Osteoblast (primary cell): ENCODE measurements at regions not wholly inside any gene's neighbourhood (a gene's known extent, or its start where the extent isn't known, plus 50 kb on each side); places are given as distances from the start of the nearest gene placed in this dataset.

Experiments used
- DNase-seq: peaks from one replicate; pipeline ENCODE4 v3.0.0; 2011; ENCODE audit warnings: low spot score, mixed read lengths; ENCODE audit not compliant: insufficient read length; ENCODE audit errors: missing footprints
- H2AFZ ChIP-seq: 2 replicates; pipeline ENCODE4 v1.6.0; 2011; ENCODE audit warnings: mild to moderate bottlenecking, low read length
- H3K27ac ChIP-seq: 2 replicates; pipeline ENCODE4 v1.5.1; 2011; ENCODE audit warnings: mild to moderate bottlenecking, low read depth, low read length, moderate library complexity
- H3K27me3 ChIP-seq: 2 replicates; pipeline ENCODE4 v1.6.0; 2012; ENCODE audit warnings: mild to moderate bottlenecking, control low read depth, inconsistent platforms, low read length, moderate library complexity; ENCODE audit not compliant: insufficient read depth
- H3K36me3 ChIP-seq: 2 replicates; pipeline ENCODE4 v1.5.1; 2011; ENCODE audit warnings: mild to moderate bottlenecking, low read length, control low read depth, moderate library complexity; ENCODE audit not compliant: insufficient read depth
- H3K4me1 ChIP-seq: 2 replicates; pipeline ENCODE4 v1.5.1; 2011; ENCODE audit warnings: mild to moderate bottlenecking, low read length, control low read depth, moderate library complexity; ENCODE audit not compliant: insufficient read depth
- H3K4me2 ChIP-seq: 2 replicates; pipeline ENCODE4 v1.6.0; 2011; ENCODE audit warnings: mild to moderate bottlenecking, low read length; ENCODE audit not compliant: insufficient read depth
- H3K4me3 ChIP-seq: fragments of 200-600 bp; sonication (generic); 3 replicates; pipeline ENCODE4 v1.5.1; 2012; ENCODE audit warnings: mild to moderate bottlenecking, low read length, inconsistent platforms; ENCODE audit not compliant: insufficient read depth
- H3K79me2 ChIP-seq: 2 replicates; pipeline ENCODE4 v1.6.0; 2012; ENCODE audit warnings: mild to moderate bottlenecking, low read length, control low read depth, inconsistent platforms; ENCODE audit not compliant: insufficient read depth
- H3K9me3 ChIP-seq: 2 replicates; pipeline ENCODE4 v1.5.1; 2011; ENCODE audit warnings: low read depth, low read length, control low read depth
- H4K20me1 ChIP-seq: 2 replicates; pipeline ENCODE4 v1.6.0; 2012; ENCODE audit warnings: mild to moderate bottlenecking, low read length, control low read depth; ENCODE audit not compliant: insufficient read depth
- TF ChIP-seq, protein P1 (sequence below): IDR thresholded peaks from 2 replicates; pipeline ENCODE4 v1.5.1; 2011; ENCODE audit warnings: mild to moderate bottlenecking, low read depth, low read length, moderate library complexity; ENCODE audit errors: extremely low read depth

DNA sequence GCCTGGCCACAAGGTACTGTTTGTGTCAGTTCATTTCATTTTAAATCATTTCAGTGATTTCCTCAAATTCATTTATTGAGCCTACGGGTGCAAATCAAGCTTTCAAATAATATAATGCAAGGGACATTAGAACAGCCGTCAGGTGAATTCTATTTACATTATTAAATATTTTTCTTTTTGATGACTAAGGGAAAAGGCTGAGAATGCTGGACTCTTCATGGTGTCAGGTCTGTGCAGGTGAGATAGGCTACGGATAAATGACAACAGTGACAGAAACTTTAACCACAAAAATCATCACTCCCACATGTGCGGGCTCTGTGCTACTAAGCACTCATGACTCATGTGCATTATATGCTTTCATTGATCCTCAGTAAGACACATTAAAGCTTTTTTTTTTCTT, 149.2 kb upstream of the ZNF716 start:
- Histone ChIP-seq H3K27ac (no peak overlapping the region), H3K27me3 (no peaks in the 10 kb centered on the region), H4K20me1 (no peaks in the 10 kb centered on the region), H3K79me2 (no peaks in the 10 kb centered on the region), H3K4me1 (no peaks in the 10 kb centered on the region), H2AFZ (no peak overlapping the region), H3K4me2 (no peak overlapping the region), H3K9me3 (no peaks in the 10 kb centered on the region), H3K36me3 (no peaks in the 10 kb centered on the region), H3K4me3 (no peak overlapping the region)
- no peak for DNase-seq
- TF ChIP-seq, protein P1, sequence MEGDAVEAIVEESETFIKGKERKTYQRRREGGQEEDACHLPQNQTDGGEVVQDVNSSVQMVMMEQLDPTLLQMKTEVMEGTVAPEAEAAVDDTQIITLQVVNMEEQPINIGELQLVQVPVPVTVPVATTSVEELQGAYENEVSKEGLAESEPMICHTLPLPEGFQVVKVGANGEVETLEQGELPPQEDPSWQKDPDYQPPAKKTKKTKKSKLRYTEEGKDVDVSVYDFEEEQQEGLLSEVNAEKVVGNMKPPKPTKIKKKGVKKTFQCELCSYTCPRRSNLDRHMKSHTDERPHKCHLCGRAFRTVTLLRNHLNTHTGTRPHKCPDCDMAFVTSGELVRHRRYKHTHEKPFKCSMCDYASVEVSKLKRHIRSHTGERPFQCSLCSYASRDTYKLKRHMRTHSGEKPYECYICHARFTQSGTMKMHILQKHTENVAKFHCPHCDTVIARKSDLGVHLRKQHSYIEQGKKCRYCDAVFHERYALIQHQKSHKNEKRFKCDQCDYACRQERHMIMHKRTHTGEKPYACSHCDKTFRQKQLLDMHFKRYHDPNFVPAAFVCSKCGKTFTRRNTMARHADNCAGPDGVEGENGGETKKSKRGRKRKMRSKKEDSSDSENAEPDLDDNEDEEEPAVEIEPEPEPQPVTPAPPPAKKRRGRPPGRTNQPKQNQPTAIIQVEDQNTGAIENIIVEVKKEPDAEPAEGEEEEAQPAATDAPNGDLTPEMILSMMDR, result no peak

DNA sequence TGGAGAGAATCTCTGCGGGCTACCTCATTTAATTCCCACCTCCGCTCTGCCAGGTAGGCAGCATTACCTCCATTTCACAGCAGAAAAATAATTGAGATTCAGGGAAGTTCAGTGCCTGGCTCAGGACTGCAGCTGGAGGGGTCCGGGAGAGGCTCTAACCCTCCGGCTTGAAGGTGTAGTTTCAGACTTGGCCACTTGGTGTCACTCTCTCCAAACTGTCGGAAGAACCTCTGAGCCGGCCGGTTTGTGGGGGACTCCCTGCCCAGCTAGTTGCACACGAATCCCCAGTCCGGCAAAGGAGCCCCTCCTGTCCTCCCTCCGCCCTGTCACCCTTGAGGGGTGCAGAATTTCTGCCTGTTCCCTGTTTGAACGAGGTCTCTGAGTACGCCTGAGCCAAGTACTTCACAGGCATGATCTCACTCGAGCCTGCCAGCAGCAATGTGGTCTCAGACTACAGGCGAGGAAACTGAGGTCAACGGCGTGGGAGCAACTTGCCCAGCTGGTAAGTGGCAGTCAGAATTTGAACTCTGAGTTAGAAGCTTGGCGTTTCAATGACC, 144.7 kb upstream of the ZNF716 start:
- no peaks in the 10 kb centered on the region for H4K20me1 ChIP-seq
- no peaks in the 10 kb centered on the region for H3K4me1 ChIP-seq
- H3K36me3 ChIP-seq, result no peaks in the 10 kb centered on the region
- H3K27ac ChIP-seq, result no peak overlapping the region
- H3K79me2 ChIP-seq, result no peaks in the 10 kb centered on the region
- TF ChIP-seq, protein P1, result no peak
- no peak overlapping the region for H3K4me3 ChIP-seq
- H3K27me3 ChIP-seq, result no peaks in the 10 kb centered on the region
- H2AFZ ChIP-seq, result no peak overlapping the region
- H3K9me3 ChIP-seq, result no peaks in the 10 kb centered on the region
- no peak overlapping the region for H3K4me2 ChIP-seq
- DNase-seq, result no peak

DNA sequence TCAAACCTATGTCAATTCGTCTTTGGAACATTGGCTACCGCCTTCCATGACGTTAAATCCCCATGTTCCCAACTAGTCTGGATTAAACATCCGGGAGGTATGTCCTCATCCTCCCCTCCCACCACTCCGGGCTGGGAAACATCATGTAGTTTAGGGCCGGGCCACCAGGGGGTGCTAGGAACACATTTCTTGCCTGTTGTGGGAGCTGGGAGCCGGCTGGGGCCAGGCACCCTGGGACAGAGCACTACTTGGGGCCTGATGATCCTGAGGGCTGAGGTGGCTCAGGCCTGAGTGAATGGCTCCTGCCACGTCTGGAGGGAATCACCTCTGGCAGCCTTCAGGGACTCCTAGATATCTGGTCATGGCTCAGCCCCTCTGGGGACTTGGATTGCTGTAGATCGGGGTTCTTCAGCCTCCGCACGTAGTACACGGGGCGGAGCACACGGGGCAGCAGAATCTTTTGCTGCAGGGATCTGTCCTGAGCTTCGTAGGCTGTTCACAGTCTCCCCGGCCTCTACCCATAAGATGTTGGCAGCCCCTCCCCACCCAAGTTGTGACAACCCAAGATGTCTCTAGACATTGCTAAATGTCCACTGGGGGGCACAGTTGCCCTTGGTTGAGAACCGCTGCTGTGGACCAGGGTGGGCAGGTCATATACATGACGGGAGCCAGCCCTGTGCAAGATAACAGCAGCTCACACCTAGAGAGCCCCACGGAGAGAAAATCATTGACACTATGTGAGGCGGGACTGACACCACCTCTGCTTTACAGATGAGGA, 141.2 kb upstream of the ZNF716 start:
- Histone ChIP-seq H3K9me3 (peaks cover 2% of the 10 kb centered on the region), H3K27ac (no peak overlapping the region), H4K20me1 (no peaks in the 10 kb centered on the region), H3K4me1 (no peaks in the 10 kb centered on the region), H3K4me3 (no peak overlapping the region), H3K27me3 (no peaks in the 10 kb centered on the region), H3K36me3 (no peaks in the 10 kb centered on the region), H3K79me2 (no peaks in the 10 kb centered on the region), H3K4me2 (no peak overlapping the region), H2AFZ (no peak overlapping the region)
- DNase-seq, result no peak
- TF ChIP-seq, protein P1, result no peak

DNA sequence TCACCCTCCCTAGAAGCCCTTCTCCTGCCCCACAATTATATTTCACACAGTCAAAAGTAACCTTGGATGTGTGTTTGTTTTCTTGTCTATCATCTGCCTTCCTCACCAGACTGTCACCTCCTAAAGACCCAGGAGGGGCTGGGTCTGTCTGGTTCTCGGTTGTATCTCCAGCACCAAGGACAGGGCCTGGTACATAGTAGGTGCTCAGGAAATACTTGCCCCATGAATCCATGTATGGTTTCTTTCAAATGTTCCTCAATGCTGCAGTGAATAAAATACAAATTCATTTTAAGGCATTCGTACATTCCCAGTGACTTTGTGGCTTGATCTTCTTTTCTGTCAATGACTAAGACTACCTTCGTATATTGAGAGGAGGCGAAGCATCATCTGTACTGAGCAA, 122.9 kb upstream of the ZNF716 start:
- no peaks in the 10 kb centered on the region for H3K79me2 ChIP-seq
- TF ChIP-seq, protein P1, result no peak

More for the DNA sequence above, 122.9 kb upstream of the ZNF716 start:
- H4K20me1 ChIP-seq, result no peaks in the 10 kb centered on the region
- H3K9me3 ChIP-seq, result no peaks in the 10 kb centered on the region
- H3K27ac ChIP-seq, result no peak overlapping the region
- no peak overlapping the region for H3K4me3 ChIP-seq
- no peak overlapping the region for H3K4me2 ChIP-seq
- no peak for DNase-seq
- H2AFZ ChIP-seq, result no peak overlapping the region
- no peaks in the 10 kb centered on the region for H3K27me3 ChIP-seq
- H3K36me3 ChIP-seq, result no peaks in the 10 kb centered on the region
- no peaks in the 10 kb centered on the region for H3K4me1 ChIP-seq
